SK-N-SH treated with all-trans-retinoic acid at 6 μM for 48 hours (cell line): ENCODE measurements at regions not wholly inside any gene's neighbourhood (a gene's known extent, or its start where the extent isn't known, plus 50 kb on each side); places are given as distances from the start of the nearest gene placed in this dataset.

Experiments
- ATAC-seq: fragments of 200-7000 bp; cut with Tn5 transposase; 3 replicates; pipeline ENCODE4 v1.9.1; 2020; ENCODE audit warnings: mild to moderate bottlenecking, moderate library complexity
- ARNTL ChIP-seq: fragments of 450-650 bp; formaldehyde crosslinking; IDR thresholded peaks from 2 replicates; pipeline ENCODE4 v1.5.0; 2020; ENCODE audit warnings: low read depth, mild to moderate bottlenecking, moderate library complexity, borderline replicate concordance
- BACH2 ChIP-seq: fragments of 250-450 bp; sonication (Bioruptor Pico); IDR thresholded peaks from 2 replicates; pipeline ENCODE4 v1.9.0; 2021; ENCODE audit warnings: mild to moderate bottlenecking, borderline replicate concordance
- CREB5 ChIP-seq: fragments of 250-450 bp; sonication (Bioruptor Pico); IDR thresholded peaks from 2 replicates; pipeline ENCODE4 v1.5.1; 2020; ENCODE audit warnings: low read depth, mild to moderate bottlenecking, moderate library complexity
- CSDC2 ChIP-seq: fragments of 250-450 bp; sonication (Bioruptor Pico); IDR thresholded peaks from 2 replicates; pipeline ENCODE4 v1.5.0; 2020; ENCODE audit warnings: mild to moderate bottlenecking, moderate library complexity
- CSRNP3 ChIP-seq: fragments of 250-450 bp; sonication (Bioruptor Pico); IDR thresholded peaks from 2 replicates; pipeline ENCODE4 v1.5.1; 2021; ENCODE audit warnings: mild to moderate bottlenecking, moderate library complexity
- ESRRG ChIP-seq: fragments of 250-450 bp; sonication (Bioruptor Pico); IDR thresholded peaks from 2 replicates; pipeline ENCODE4 v1.6.1; 2021; ENCODE audit warnings: mild to moderate bottlenecking
- GLIS3 ChIP-seq: fragments of 250-450 bp; sonication (Bioruptor Pico); IDR thresholded peaks from 2 replicates; pipeline ENCODE4 v1.5.0; 2020; ENCODE audit warnings: mild to moderate bottlenecking, moderate library complexity
- ISL1 ChIP-seq: fragments of 250-450 bp; sonication (Bioruptor Pico); IDR thresholded peaks from 2 replicates; pipeline ENCODE4 v2.1.2; 2022; ENCODE audit warnings: mild to moderate bottlenecking, moderate library complexity
- OSR1 ChIP-seq: fragments of 250-450 bp; sonication (Bioruptor Pico); IDR thresholded peaks from 2 replicates; pipeline ENCODE4 v1.8.0; 2022; ENCODE audit warnings: moderate library complexity, mild to moderate bottlenecking, inconsistent platforms
- PATZ1 ChIP-seq: fragments of 250-450 bp; sonication (Bioruptor Pico); IDR thresholded peaks from 2 replicates; pipeline ENCODE4 v1.8.0; 2020; ENCODE audit warnings: mild to moderate bottlenecking, moderate library complexity, borderline replicate concordance
- POU6F1 ChIP-seq: fragments of 250-450 bp; sonication (Bioruptor Pico); IDR thresholded peaks from 2 replicates; pipeline ENCODE4 v1.8.0; 2021; ENCODE audit warnings: low read depth, mild to moderate bottlenecking, moderate library complexity, borderline replicate concordance
- PPARA ChIP-seq: fragments of 250-450 bp; sonication (Bioruptor Pico); IDR thresholded peaks from 2 replicates; pipeline ENCODE4 v1.5.0; 2020; ENCODE audit warnings: mild to moderate bottlenecking, borderline replicate concordance
- RARB ChIP-seq: fragments of 250-450 bp; sonication (Bioruptor Pico); IDR thresholded peaks from 2 replicates; pipeline ENCODE4 v1.8.0; 2021; ENCODE audit warnings: mild to moderate bottlenecking, moderate library complexity
- SNAI2 ChIP-seq: fragments of 250-450 bp; sonication (Bioruptor Pico); IDR thresholded peaks from 2 replicates; pipeline ENCODE4 v1.5.0; 2020; ENCODE audit warnings: mild to moderate bottlenecking, moderate library complexity
- TCF4 ChIP-seq: fragments of 250-450 bp; sonication (Bioruptor Pico); IDR thresholded peaks from 2 replicates; pipeline ENCODE4 v1.8.0; 2021; ENCODE audit warnings: mild to moderate bottlenecking, moderate library complexity, borderline replicate concordance
- TOX ChIP-seq: fragments of 250-450 bp; sonication (Bioruptor Pico); IDR thresholded peaks from 2 replicates; pipeline ENCODE4 v1.8.0; 2021; ENCODE audit warnings: mild to moderate bottlenecking, moderate library complexity, borderline replicate concordance
- ZC3H10 ChIP-seq: fragments of 250-450 bp; sonication (Bioruptor Pico); IDR thresholded peaks from 2 replicates; pipeline ENCODE4 v1.5.1; 2021; ENCODE audit warnings: mild to moderate bottlenecking, moderate library complexity
- ZFP3 ChIP-seq: fragments of 250-450 bp; sonication (Bioruptor Pico); IDR thresholded peaks from 2 replicates; pipeline ENCODE4 v1.5.0; 2020; ENCODE audit warnings: mild to moderate bottlenecking, moderate library complexity
- ZFP30 ChIP-seq: fragments of 450-650 bp; formaldehyde crosslinking; IDR thresholded peaks from 2 replicates; pipeline ENCODE4 v1.5.0; 2022; ENCODE audit warnings: mild to moderate bottlenecking, moderate library complexity
- ZNF565 ChIP-seq: fragments of 450-650 bp; formaldehyde crosslinking; conservative IDR thresholded peaks from 2 replicates; pipeline ENCODE4 v1.5.0; 2020; ENCODE audit warnings: low read depth, mild to moderate bottlenecking, moderate library complexity
- ZNF70 ChIP-seq: fragments of 450-650 bp; formaldehyde crosslinking; IDR thresholded peaks from 2 replicates; pipeline ENCODE4 v1.5.0; 2020; ENCODE audit warnings: mild to moderate bottlenecking, moderate library complexity
- ZNF8 ChIP-seq: fragments of 450-650 bp; formaldehyde crosslinking; IDR thresholded peaks from 2 replicates; pipeline ENCODE4 v1.5.0; 2020; ENCODE audit warnings: mild to moderate bottlenecking, moderate library complexity
- TF ChIP-seq, protein P1 (sequence below): fragments of 250-450 bp; sonication (Bioruptor Pico); IDR thresholded peaks from 2 replicates; pipeline ENCODE4 v1.5.0; 2020; ENCODE audit warnings: mild to moderate bottlenecking, moderate library complexity

GRCh38 chr20:39985271-39985827 lies 703.7 kb downstream of the MAFB start:
- ATAC-seq, result no peak
- TF ChIP-seq CSDC2 (CRISPR knock-in tag) (no peak), RARB (CRISPR knock-in tag) (no peak), ESRRG (CRISPR knock-in tag) (no peak), BACH2 (CRISPR knock-in tag) (no peak), ZC3H10 (CRISPR knock-in tag) (no peak), ZNF565 (CRISPR knock-in tag) (no peak), ZFP3 (CRISPR knock-in tag) (no peak), PPARA (CRISPR knock-in tag) (no peak), ARNTL (CRISPR knock-in tag) (no peak), ISL1 (CRISPR knock-in tag) (no peak), ZNF8 (no peak), TCF4 (CRISPR knock-in tag) (no peak), ZNF70 (no peak), POU6F1 (CRISPR knock-in tag) (no peak), CSRNP3 (CRISPR knock-in tag) (no peak), TOX (CRISPR knock-in tag) (no peak), OSR1 (CRISPR knock-in tag) (no peak), PATZ1 (CRISPR knock-in tag) (no peak), CREB5 (no peak)
- TF ChIP-seq, protein P1, sequence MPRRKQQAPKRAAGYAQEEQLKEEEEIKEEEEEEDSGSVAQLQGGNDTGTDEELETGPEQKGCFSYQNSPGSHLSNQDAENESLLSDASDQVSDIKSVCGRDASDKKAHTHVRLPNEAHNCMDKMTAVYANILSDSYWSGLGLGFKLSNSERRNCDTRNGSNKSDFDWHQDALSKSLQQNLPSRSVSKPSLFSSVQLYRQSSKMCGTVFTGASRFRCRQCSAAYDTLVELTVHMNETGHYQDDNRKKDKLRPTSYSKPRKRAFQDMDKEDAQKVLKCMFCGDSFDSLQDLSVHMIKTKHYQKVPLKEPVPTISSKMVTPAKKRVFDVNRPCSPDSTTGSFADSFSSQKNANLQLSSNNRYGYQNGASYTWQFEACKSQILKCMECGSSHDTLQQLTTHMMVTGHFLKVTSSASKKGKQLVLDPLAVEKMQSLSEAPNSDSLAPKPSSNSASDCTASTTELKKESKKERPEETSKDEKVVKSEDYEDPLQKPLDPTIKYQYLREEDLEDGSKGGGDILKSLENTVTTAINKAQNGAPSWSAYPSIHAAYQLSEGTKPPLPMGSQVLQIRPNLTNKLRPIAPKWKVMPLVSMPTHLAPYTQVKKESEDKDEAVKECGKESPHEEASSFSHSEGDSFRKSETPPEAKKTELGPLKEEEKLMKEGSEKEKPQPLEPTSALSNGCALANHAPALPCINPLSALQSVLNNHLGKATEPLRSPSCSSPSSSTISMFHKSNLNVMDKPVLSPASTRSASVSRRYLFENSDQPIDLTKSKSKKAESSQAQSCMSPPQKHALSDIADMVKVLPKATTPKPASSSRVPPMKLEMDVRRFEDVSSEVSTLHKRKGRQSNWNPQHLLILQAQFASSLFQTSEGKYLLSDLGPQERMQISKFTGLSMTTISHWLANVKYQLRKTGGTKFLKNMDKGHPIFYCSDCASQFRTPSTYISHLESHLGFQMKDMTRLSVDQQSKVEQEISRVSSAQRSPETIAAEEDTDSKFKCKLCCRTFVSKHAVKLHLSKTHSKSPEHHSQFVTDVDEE, result no peak

- no peak for ATAC-seq
- no peak for TF ChIP-seq ZFP3 (CRISPR knock-in tag)
- no peak for TF ChIP-seq ISL1 (CRISPR knock-in tag)
- TF ChIP-seq CREB5, result no peak
- TF ChIP-seq PPARA (CRISPR knock-in tag), result no peak
- no peak for TF ChIP-seq TCF4 (CRISPR knock-in tag)
- no peak for TF ChIP-seq ZNF8
- no peak for TF ChIP-seq ARNTL (CRISPR knock-in tag)
- TF ChIP-seq ESRRG (CRISPR knock-in tag), result no peak
- TF ChIP-seq BACH2 (CRISPR knock-in tag), result no peak
- TF ChIP-seq ZNF70, result no peak
- no peak for TF ChIP-seq ZFP30 (CRISPR knock-in tag)
- no peak for TF ChIP-seq SNAI2 (CRISPR knock-in tag)
- no peak for TF ChIP-seq ZNF565 (CRISPR knock-in tag)
- TF ChIP-seq ZC3H10 (CRISPR knock-in tag), result no peak
- no peak for TF ChIP-seq OSR1 (CRISPR knock-in tag)
- no peak for TF ChIP-seq GLIS3
- TF ChIP-seq PATZ1 (CRISPR knock-in tag), result no peak
These were observed 705.4 kb downstream of the MAFB start for GRCh38 chr20:39983655-39984054.
